ENCODE measurements at regions not wholly inside any gene's neighbourhood (a gene's known extent, or its start where the extent isn't known, plus 50 kb on each side); places are given as distances from the start of the nearest gene placed in this dataset.

DNA sequence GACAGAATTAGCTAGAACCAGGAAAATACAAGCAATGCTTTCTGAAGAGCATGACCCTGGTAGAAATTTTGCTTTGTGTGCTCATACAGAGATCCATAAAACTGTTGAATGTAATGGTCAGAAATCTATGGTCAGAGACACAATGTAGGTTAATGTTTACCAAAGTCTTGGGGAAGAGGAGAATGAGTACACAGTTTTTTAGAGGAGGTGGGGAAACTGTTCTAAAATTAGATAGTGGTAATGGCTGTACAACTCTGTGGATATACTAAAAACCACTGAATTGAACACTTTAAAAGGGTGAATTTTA, 109.5 kb upstream of the ARHGAP5 start (continued):
- TF ChIP-seq SP4 (IDR thresholded peaks at IDR 0.05; ENCODE audit: low read length) = no peak
- no peak for TF ChIP-seq CREB1 (IDR thresholded peaks at IDR 0.05)
- TF ChIP-seq, protein P1, sequence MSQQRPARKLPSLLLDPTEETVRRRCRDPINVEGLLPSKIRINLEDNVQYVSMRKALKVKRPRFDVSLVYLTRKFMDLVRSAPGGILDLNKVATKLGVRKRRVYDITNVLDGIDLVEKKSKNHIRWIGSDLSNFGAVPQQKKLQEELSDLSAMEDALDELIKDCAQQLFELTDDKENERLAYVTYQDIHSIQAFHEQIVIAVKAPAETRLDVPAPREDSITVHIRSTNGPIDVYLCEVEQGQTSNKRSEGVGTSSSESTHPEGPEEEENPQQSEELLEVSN (IDR thresholded peaks at IDR 0.05) = no peak
- no peak for TF ChIP-seq EZH2 (IDR thresholded peaks at IDR 0.05; ENCODE audit: low read depth, low read length, severe bottlenecking)

All from H1 (cell line).